ENCODE measurements at regions not wholly inside any gene's neighbourhood (a gene's known extent, or its start where the extent isn't known, plus 50 kb on each side); places are given as distances from the start of the nearest gene placed in this dataset.

- TF ChIP-seq REST (IDR thresholded peaks at IDR 0.05; ENCODE audit: unreplicated experiment) = no peak
- TF ChIP-seq, protein P1, sequence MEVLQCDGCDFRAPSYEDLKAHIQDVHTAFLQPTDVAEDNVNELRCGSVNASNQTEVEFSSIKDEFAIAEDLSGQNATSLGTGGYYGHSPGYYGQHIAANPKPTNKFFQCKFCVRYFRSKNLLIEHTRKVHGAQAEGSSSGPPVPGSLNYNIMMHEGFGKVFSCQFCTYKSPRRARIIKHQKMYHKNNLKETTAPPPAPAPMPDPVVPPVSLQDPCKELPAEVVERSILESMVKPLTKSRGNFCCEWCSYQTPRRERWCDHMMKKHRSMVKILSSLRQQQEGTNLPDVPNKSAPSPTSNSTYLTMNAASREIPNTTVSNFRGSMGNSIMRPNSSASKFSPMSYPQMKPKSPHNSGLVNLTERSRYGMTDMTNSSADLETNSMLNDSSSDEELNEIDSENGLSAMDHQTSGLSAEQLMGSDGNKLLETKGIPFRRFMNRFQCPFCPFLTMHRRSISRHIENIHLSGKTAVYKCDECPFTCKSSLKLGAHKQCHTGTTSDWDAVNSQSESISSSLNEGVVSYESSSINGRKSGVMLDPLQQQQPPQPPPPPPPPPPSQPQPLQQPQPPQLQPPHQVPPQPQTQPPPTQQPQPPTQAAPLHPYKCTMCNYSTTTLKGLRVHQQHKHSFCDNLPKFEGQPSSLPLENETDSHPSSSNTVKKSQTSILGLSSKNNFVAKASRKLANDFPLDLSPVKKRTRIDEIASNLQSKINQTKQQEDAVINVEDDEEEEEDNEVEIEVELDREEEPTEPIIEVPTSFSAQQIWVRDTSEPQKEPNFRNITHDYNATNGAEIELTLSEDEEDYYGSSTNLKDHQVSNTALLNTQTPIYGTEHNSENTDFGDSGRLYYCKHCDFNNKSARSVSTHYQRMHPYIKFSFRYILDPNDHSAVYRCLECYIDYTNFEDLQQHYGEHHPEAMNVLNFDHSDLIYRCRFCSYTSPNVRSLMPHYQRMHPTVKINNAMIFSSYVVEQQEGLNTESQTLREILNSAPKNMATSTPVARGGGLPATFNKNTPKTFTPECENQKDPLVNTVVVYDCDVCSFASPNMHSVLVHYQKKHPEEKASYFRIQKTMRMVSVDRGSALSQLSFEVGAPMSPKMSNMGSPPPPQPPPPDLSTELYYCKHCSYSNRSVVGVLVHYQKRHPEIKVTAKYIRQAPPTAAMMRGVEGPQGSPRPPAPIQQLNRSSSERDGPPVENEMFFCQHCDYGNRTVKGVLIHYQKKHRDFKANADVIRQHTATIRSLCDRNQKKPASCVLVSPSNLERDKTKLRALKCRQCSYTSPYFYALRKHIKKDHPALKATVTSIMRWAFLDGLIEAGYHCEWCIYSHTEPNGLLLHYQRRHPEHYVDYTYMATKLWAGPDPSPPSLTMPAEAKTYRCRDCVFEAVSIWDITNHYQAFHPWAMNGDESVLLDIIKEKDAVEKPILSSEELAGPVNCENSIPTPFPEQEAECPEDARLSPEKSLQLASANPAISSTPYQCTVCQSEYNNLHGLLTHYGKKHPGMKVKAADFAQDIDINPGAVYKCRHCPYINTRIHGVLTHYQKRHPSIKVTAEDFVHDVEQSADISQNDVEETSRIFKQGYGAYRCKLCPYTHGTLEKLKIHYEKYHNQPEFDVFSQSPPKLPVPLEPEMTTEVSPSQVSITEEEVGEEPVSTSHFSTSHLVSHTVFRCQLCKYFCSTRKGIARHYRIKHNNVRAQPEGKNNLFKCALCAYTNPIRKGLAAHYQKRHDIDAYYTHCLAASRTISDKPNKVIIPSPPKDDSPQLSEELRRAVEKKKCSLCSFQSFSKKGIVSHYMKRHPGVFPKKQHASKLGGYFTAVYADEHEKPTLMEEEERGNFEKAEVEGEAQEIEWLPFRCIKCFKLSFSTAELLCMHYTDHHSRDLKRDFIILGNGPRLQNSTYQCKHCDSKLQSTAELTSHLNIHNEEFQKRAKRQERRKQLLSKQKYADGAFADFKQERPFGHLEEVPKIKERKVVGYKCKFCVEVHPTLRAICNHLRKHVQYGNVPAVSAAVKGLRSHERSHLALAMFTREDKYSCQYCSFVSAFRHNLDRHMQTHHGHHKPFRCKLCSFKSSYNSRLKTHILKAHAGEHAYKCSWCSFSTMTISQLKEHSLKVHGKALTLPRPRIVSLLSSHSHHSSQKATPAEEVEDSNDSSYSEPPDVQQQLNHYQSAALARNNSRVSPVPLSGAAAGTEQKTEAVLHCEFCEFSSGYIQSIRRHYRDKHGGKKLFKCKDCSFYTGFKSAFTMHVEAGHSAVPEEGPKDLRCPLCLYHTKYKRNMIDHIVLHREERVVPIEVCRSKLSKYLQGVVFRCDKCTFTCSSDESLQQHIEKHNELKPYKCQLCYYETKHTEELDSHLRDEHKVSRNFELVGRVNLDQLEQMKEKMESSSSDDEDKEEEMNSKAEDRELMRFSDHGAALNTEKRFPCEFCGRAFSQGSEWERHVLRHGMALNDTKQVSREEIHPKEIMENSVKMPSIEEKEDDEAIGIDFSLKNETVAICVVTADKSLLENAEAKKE (CRISPR knock-in tag; IDR thresholded peaks at IDR 0.05) = no peak
- TF ChIP-seq STAT1 (IDR thresholded peaks at IDR 0.05; ENCODE audit: unreplicated experiment) = no peak
Observed at GRCh38 chr17:72461757-72462156, 340.9 kb downstream of the SOX9 start (continued).

GRCh38 chr17:72462407-72462806 is 341.6 kb downstream of the SOX9 start:
- H3K79me2 ChIP-seq (replicated peaks; ENCODE audit: insufficient read depth) = no peaks in the 10 kb centered on the region
- H3K27ac Mint-ChIP-seq = no peak overlapping the region
- TF ChIP-seq POLR2AphosphoS5 (IDR thresholded peaks at IDR 0.05; ENCODE audit: low read depth) (no peak), CREB1 (CRISPR knock-in tag; IDR thresholded peaks at IDR 0.05; ENCODE audit: low read depth) (no peak), EZH2phosphoT487 (IDR thresholded peaks at IDR 0.05; ENCODE audit: unreplicated experiment) (no peak), REST (IDR thresholded peaks at IDR 0.05; ENCODE audit: unreplicated experiment) (no peak)
- TF ChIP-seq, protein P2, sequence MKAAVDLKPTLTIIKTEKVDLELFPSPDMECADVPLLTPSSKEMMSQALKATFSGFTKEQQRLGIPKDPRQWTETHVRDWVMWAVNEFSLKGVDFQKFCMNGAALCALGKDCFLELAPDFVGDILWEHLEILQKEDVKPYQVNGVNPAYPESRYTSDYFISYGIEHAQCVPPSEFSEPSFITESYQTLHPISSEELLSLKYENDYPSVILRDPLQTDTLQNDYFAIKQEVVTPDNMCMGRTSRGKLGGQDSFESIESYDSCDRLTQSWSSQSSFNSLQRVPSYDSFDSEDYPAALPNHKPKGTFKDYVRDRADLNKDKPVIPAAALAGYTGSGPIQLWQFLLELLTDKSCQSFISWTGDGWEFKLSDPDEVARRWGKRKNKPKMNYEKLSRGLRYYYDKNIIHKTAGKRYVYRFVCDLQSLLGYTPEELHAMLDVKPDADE (IDR thresholded peaks at IDR 0.05) = no peak

More at GRCh38 chr17:72462407-72462806, 341.6 kb downstream of the SOX9 start:
- Histone ChIP-seq H3K4me2 (no peak overlapping the region), H2AFZ (no peak overlapping the region), H3K27me3 (ENCODE audit: insufficient read depth) (no peaks in the 10 kb centered on the region), H3F3A (replicated peaks; ENCODE audit: low read depth) (no peaks in the 10 kb centered on the region), H3K4me1 (ENCODE audit: insufficient read depth) (peaks cover 14% of the 10 kb centered on the region; the same call in 1 of the 2 replicates), H3K27ac (ENCODE audit: low read depth) (no peak overlapping the region), H3K4me3 (no peak overlapping the region), H3K36me3 (ENCODE audit: insufficient read depth) (no peaks in the 10 kb centered on the region), H4K20me1 (replicated peaks; ENCODE audit: insufficient read depth) (no peaks in the 10 kb centered on the region), H3K9me2 (ENCODE audit: insufficient read depth) (no peaks in the 10 kb centered on the region)
- Mint-ChIP-seq H3K9me3 (peaks cover 20% of the 10 kb centered on the region; the same call in 2 of the 3 replicates), H3K27me3 (ENCODE audit: insufficient read depth, low read depth, poor library complexity) (peaks cover 6% of the 10 kb centered on the region), H3K36me3 (ENCODE audit: low read depth) (peaks cover 15% of the 10 kb centered on the region; the same call in 1 of the 3 replicates), H3K4me3 (no peak overlapping the region), H3K4me1 (peaks cover 10% of the 10 kb centered on the region)
- DNase-seq (ENCODE audit: low spot score) (no peak), ATAC-seq (no peak)

All from GM23338 (cell line).